Keratinocyte (primary cell): ENCODE measurements at regions not wholly inside any gene's neighbourhood (a gene's known extent, or its start where the extent isn't known, plus 50 kb on each side); places are given as distances from the start of the nearest gene placed in this dataset.

Experiments
- CTCF ChIP-seq, 3 experiments: IDR thresholded peaks in 1 of 3; conservative IDR thresholded peaks in 1 of 3; optimal IDR thresholded peaks in 1 of 3; 2 replicates in 2 of 3; 3 replicates in 1 of 3; pipeline versions ENCODE3 to v1.5.1; 2011; ENCODE audit warnings: low read length in 3 of 3, mild to moderate bottlenecking in 3 of 3, moderate library complexity in 2 of 3, control low read depth in 1 of 3, inconsistent platforms in 1 of 3; ENCODE audit not compliant: insufficient read depth in 2 of 3; ENCODE audit errors: extremely low read depth in 1 of 3
- EZH2 ChIP-seq: IDR thresholded peaks from one replicate; pipeline ENCODE4 v1.6.1; 2012; ENCODE audit warnings: inconsistent platforms, mild to moderate bottlenecking, low read length, moderate library complexity

- TF ChIP-seq CTCF (optimal IDR thresholded peaks at IDR 0.05 in 1 of 3, IDR thresholded peaks at IDR 0.05 in 1 of 3, conservative IDR thresholded peaks at IDR 0.05 in 1 of 3; ENCODE audit: extremely low read depth in 1 of 3, insufficient read depth in 2 of 3, low read length in 3 of 3) (no peak), EZH2 (no peak)
Measured at GRCh38 chr1:105017587-105017986, 1267.9 kb downstream of the AMY1C start.
